HG03439 (cell line): ENCODE measurements at regions not wholly inside any gene's neighbourhood (a gene's known extent, or its start where the extent isn't known, plus 50 kb on each side); places are given as distances from the start of the nearest gene placed in this dataset.

Source experiments
- ATAC-seq: cut with Tn5 transposase; IDR thresholded peaks from one replicate; pipeline ENCODE4 v1.9.1; 2021; ENCODE audit warnings: mild to moderate bottlenecking, moderate library complexity; ENCODE audit not compliant: unreplicated experiment

DNA sequence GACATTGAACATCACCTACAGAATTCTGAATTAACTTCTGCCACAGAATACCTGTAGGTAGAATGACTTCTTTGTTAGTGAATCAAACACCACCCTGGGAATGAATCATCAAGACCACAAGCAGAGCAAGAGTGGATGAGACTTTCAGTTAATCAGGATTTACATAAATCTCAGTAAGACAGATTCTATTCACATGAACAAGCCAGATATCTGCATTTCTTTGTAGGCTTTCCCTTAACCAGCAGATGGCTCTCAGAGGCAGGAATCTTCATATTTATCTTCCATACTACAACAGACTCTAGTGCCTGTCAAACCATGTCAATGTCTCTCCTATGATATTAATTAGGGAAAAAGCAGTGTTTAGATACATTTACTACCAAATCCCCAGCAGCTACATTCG, 412.1 kb downstream of the KLF12 start:
- peak; percentile 84 for ATAC-seq

DNA sequence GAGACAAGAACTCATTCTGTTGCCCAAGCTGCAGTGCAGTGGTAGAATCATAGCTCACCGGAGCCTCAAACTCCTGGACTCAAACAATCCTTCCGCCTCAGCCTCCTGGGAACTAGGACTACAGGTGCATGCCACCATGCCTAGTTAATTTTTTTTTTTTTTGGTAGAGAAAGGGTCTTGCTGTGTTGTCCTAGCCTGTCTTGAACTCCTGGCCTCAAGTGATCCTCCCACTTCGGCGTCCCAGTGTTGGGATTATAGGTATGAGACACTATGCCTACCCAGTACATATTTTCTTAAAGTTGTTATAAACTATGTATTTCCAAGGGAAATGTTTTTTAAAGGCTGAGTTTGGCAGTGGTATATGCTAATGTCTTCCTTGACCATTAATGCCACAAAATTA, 412.6 kb downstream of the KLF12 start:
- no peak for ATAC-seq

DNA sequence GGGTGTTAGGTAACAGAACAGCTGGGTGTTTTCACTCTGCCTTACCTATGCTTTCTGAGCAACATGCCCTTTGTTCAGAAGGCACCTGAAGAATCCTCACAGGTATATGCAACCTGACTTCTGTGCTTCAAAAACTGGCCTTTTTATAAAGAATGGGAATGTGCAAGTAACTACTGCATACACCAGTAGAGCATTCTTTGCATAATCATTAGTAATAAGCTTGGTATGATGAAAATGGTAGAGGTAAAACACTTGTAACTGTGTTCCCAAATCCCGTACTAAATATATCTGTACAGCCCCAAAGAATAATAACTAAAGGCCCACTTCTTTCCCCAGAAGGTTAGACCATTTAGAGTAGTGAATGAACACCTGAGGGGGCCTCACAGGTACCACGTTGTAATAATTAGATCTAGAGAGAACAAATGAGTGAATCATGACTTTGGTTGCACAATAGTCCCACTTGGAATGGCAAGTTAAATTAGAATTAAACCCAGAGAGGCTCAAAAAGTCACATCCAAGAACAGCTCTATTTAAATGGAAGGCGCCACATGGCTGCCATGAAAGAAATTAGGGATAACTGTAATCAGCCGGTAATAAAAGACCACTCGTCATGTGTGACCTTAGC, 413.9 kb downstream of the KLF12 start:
- no peak for ATAC-seq

DNA sequence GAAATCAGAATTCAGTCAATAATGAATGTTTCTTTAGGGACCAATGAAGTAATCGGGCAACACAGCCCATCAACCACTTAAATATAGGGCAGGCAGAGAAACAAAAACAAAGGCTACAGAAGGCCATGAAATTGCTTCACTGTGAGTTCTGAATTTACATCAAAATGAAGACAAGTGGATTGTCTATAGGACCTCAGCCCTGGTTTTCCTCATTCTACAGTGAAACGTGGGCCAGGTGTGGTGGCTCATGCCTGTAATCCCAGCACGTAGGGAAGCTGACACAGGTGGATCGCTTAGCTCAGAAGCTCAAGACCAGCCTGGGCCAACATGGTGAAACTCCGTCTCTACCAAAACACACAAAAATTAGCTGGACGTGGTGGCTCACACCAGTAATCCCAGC, 416.0 kb downstream of the KLF12 start:
- ATAC-seq = no peak

DNA sequence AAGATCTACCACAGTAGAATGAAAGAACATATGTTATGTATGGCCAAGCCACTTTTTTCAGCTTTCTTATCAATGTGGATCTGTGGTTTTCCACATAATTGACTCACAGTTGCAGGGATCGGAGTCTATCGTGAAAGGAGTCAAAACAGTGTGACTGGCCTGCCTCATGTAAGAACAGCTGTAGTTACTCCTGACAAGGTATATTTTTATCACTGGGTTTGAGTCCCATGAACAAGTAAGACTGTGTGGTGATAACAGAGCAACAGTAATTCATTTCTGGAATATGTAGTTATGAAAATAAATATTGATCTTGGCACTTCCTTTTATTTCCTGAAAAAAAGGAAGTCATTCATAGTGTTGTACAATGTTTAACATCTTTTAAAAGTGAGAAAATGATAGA, 416.6 kb downstream of the KLF12 start:
- ATAC-seq = no peak

DNA sequence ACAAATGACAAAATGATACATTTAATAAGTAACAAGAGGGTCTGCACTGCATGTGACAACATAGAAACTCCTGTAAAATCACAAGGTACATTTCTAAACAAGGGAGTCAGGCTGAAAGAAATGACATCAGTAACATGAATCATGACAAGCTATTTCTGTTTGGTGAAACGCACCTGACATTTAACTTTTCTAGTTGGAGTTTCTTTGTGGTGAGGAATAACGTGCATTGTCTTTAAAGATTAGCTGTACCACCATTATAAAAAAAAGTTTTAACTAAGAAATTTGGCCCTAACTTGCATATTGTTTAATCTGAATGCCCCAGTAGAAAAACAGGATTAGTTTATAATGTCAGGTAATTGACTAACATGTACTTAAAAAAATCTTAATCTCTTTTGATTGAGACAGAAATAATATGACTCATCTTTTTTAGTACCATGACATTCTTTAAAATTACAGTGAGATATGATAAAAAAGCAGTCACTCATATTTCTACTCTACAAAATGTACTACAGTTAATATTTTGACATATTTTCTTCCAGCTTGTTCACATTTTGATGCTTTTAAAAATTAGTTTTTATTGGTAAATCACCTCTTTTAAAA, 418.2 kb downstream of the KLF12 start:
- ATAC-seq = peak; percentile 60

DNA sequence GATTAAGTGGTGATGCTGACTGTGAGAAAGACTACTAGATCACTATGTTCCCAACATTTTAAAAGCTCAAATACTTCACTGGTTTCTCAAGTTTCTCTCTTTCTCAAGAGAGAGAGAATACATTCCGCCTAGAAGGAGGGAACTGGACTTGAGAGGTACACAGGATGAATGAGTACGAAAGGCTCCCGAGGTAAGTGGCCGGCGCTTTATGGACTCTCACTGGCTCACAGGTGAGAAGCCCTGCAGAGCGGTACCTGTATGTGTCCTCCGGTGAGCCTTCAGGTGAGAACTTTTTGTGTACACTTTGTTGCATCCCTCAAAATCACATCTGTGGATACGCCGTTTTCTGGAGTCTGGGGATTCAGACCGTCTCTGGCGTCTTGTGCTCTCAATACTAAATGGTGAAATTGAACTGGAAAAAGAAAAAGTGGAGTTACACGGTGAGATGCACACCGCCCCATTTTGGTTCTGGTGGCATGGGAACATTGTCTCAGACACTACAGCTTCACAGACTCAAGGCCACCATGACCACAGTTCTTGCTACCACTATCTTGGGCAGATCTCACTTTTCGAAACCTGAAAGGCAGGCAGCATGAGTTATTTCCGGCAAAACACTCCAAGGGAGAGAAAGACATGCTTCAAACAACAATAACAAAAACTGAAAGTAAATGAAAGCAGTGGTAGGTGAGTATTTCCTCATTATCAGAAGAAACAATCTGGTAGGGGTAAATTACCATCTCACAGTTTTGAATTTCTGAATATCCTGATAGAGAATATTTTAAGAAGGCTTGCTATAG, 418.9 kb downstream of the KLF12 start:
- ATAC-seq = peak; percentile 71

DNA sequence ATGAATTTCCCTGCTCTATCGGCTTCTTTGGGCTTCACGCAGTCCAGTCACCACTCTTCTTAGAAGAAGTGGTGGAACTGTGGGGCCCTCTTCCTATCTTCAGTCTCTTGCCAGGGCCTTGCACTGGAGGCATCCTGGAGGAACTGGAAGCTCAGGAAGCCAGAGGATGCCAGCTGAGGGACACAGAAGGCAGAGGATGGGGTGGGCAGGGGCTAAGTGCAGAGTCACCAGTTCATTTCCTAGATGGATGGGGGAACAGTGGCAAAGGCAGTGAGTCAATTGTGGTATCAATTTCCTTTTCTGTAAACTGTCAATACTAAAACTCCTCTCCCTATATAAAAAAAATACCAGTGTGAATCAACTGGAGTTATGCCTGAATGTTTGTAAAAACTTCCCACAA, 419.7 kb downstream of the KLF12 start:
- no peak for ATAC-seq

DNA sequence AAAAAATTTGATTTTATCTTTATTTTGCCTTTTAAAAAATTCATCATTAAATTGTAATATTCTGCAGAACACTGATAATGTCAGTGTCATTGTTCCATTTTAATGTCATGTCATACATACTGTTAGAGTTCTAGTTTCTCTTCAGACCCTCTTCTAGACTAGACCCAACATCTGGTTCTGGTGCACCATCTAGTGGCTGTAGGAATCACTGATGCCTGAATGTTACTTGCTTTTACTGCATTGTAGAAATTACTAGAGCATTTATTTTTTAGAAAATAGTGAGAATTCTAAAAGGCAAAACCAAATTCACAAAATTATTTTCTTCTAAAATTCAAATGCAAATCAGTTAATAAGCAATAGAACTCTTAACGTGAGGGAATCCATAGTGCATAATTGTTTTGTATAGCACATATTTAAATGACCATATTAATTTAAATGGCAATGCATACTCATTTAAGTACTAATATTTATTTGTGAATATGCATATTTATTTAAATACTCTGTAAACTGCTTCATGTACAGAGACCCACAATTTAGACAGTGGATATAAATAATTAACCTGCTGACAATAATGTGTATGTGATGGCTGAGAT, 425.7 kb downstream of the KLF12 start:
- ATAC-seq = peak; percentile 85

DNA sequence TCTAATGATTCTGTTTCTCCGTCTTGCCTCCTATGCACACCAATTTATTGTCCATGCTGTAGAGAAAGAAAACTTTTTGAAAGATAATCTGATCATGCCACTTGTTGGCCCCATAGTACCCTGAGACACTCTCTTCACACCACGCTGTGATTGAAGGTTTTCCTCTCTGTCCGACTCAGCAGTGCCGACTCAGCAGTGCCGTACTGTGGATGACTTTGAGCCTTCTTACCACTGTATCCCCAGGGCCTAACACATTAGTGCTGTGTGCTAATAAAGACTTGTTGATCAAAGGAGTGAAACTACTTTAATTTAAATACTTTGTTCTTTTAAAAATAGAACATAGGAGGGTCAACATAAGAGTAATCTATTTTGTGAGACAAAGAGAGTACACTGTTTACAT, 429.6 kb downstream of the KLF12 start:
- no peak for ATAC-seq

DNA sequence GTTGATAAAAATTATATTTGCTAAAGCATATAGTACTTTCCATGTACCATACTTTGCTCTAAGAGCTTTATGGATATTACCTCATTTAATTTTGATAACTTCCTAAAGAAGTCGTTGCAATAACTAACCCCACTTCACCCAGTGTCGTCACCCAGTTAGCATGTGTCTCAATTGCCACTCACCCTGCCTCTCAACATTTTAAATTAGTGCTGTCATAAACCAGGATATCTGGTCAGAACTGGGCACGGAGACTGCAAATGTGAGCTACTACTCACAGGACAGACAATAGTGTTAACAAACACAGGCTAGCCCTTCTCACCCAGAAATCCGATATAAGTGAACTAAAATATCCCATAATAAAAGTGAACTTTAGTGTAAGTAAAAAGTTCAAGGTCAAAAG, 430.6 kb downstream of the KLF12 start:
- no peak for ATAC-seq

DNA sequence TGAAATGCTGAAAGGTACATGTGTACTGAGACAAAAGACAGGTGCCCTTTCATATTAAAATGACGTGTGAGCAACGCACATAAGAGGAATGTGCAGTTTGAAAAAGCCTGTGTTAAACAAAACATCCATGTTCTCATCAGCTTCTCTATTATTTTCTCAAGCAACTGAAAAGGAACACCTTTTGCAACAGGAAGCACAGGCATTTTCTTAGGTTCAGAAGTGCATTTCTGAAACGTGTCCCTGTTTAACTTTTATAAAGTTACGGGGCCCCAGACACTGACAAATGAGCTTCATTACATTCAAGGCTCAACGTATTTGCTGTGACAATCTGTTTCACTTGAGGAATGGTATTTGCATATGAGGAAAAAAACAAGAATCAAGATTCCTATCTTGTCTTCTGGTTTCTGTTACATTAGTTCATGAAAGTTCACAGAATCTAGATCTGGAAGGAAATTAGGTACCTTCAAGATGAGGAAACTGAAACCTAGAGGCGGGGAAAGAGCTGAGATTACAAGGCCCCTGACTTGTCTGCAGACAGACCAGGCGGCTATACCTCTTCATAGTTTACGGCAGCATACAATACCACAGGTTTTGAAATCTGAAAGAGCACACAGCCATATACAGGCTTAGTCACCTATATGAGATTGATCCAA, 431.7 kb downstream of the KLF12 start:
- ATAC-seq = peak; percentile 88

DNA sequence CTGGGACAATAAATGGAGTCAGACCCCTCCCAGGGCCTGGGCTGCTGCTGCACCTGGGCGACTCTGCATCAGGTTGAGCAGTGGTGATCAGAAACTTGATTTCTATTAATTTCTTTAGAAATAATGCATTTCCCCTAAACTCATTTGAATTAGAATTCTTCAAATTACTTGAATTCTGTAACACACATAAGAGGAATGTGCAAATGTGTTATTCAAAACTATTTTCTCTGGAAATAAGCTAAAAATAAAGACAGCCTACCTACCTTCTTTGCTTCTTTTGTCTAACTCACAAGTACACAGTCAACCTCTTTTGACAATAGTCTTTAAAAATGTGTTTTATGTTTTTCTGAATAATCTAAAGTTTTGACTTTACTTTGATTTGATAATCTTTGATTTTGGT, 433.0 kb downstream of the KLF12 start:
- ATAC-seq = no peak

DNA sequence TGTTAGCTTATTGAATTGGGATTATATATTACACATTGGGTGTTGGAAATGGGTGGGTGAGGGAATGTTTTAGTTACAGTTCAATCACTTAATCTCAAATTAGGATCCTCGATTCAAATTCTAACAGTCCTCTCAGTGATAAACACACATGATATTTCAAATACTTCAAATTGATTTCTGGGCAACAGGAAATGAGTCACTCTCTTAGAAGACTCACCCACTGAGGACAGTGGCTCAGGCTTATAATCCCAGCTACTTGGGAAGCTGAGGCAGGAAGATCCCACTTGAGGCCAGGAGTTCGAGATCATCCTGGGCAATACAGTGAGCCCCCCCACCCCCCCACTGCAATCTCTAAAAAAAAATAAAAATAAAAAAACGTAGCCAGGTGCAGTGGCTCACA, 435.3 kb downstream of the KLF12 start:
- ATAC-seq = no peak

DNA sequence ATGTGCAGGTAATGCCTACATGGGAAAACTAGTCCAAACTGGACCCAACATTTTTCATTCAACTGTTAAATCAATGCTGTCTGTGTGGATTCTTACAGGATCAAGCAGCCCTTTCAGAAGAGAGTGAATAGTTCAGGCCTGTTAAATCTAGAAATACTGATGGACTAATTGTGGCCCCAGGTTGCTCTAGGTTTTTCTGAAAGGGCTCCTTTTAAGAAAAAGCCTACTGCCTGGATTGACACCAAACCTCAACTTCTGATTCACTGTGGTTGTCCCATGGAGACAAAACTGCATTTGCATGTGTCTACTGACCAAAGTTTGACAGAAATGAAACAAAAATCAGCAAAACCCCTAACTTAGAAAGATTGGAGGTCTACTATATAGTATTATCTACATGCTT, 437.0 kb downstream of the KLF12 start:
- no peak for ATAC-seq

DNA sequence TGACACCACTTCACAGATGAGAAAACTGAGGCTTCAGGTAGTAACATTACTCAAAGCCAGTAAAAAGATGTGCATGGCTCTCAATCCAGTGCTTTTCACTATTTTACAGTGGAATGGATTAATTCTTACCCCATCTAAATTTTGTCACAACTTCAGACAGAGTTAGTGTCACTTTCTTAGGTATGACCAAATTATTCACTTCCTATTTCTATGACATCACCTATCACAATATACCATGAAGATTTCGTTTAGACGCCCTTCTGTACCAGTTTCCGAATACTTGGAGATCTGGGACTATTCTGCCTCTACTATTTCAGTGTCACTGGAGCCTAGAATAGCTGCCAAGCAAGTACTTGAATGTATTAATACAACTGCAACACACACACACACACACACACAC, 437.5 kb downstream of the KLF12 start:
- ATAC-seq = no peak

DNA sequence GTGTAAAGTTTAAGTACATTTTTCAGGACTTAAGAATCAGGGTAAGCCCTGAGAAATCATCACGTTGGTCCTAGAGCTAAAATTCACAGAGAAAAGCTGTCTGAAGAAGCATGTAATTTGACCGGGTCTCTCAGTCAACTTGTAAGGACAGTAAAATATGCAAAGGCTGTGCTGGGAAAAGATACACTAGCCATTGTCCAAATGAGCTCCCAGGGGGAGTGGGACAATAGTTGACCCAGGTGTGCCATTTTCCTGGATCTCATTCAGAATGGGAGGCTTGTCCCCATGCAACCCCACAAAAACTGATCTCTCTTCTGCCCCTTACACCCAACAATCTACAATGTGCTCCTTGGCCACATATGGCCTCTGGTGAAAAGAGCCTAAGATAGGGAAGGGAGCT, 437.9 kb downstream of the KLF12 start:
- no peak for ATAC-seq

DNA sequence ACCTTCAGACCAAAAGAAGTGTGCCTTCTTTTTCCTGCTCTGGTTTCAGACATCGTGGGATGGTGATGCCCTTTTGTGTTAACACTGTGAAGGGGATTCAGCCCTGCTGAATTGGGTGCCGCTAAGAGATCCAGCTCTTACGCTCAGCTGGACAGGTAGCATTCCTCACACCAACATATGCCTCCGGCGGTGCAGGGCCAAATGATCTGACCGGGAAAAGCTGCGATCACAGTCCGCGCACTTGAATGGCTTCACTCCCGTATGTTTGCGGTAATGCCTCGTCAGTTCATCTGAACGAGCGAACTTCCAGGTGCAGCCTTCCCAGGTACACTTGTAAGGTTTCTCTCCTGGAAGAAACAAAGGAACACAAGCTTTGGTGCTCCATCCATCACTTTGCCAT, 438.9 kb downstream of the KLF12 start:
- no peak for ATAC-seq

DNA sequence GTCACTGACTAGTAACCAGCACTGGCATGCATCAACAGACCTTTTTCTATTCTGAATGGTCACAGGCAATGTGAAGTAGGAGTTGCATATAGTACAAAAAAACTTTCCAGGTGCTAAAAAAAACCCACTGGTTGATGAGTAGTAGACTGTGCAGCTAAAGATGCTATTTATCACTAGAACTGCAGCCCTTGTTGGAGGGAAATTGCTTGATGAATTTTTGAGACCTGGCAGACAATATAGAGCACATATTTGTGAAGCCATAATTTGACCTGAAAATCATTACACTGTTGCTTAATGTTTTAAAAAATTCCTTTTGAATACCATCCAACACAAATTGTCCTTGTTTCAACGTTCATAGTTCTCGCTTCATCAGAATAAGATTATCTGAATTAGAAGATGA, 441.0 kb downstream of the KLF12 start:
- ATAC-seq = no peak

DNA sequence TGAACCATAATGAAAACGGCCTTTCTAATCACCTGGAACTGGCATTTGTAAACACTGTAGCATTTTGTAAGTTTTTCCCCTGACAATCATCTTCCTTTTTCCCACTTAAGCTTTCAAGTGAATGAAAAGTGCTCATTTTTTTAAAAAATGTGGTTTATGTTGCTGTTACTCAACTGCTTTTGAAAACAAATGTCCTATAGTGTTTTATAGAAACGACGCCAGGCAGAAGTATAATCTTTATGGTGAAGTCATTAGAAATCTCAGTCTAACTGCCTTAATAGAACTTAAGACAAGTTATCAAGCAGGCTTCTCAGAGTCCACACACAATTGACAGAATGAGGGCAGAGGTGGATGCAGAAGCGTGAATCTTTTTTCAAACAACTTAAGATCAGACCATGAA, 442.3 kb downstream of the KLF12 start:
- ATAC-seq = no peak

DNA sequence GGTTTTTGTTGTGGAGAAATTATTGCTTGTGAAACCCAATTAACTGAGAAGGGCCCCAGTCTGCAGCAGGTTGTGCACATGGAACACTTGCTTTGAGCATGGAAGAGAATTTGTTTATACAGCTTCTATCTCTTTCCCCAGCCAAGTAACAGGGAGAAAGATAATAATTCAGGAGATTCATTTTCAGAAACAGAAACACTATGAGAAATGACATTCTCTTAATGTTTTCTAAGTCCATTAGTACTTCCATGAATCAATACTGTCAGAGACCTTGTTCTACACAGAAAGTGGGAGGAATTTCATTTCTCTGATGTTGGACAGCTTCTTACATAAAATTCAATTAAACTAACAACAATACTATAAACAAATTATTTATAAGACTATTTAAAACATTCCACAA, 446.3 kb downstream of the KLF12 start:
- ATAC-seq = no peak

DNA sequence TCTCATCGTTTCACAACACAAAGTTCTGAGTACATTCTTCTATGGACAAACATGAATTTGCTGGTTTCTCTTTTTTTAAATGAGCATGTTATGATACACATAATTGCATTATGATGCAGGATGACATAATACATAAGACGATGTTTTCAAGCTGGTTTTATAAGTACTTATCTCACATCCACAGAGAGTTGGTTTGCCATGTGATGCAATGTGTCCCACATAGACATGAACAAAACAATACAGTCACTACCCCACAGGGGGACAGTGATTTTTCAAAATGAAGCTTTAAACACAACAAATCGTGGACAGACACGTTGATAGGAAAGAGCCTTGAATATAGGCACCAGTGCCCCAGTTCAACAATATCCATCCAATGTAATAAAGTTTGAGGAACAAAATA, 447.1 kb downstream of the KLF12 start:
- ATAC-seq = no peak
